ENCODE measurements at regions not wholly inside any gene's neighbourhood (a gene's known extent, or its start where the extent isn't known, plus 50 kb on each side); places are given as distances from the start of the nearest gene placed in this dataset.

- no peak for TF ChIP-seq ZFX (IDR thresholded peaks at IDR 0.05; ENCODE audit: borderline replicate concordance)
- TF ChIP-seq CTCF (IDR thresholded peaks at IDR 0.05) = no peak
- H3K27ac ChIP-seq = no peak overlapping the region
Observed at GRCh38 chr14:23789696-23790095, 153.5 kb downstream of the DHRS2 start.

- TF ChIP-seq CTCF (IDR thresholded peaks at IDR 0.05) (no peak), ZFX (IDR thresholded peaks at IDR 0.05; ENCODE audit: borderline replicate concordance) (no peak)
- H3K27ac ChIP-seq = no peak overlapping the region
Observed at GRCh38 chr14:23793532-23793931, 157.4 kb downstream of the DHRS2 start.

DNA sequence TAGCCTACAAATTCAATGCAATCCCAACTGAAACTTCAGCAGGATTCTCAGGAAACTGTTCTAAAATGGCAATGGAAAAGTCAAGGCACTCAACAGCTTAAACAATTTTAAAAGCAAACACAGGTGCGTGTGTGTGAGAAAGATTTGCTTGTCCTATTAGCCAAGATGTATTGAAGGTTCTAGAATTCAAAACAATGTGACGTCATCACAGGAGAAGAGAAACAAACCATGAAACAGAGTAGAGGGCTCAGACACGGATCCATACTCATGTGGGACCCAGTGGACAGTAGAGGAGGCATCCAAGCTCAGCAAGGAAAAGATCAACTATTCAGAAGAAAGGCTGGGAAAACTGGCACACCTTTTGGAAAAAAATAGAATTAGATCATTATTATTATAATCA is 152.8 kb upstream of the DHRS4 start:
- H3K27ac ChIP-seq = no peak overlapping the region
- no peak for TF ChIP-seq CTCF (IDR thresholded peaks at IDR 0.05)
- no peak for TF ChIP-seq ZFX (IDR thresholded peaks at IDR 0.05; ENCODE audit: borderline replicate concordance)

DNA sequence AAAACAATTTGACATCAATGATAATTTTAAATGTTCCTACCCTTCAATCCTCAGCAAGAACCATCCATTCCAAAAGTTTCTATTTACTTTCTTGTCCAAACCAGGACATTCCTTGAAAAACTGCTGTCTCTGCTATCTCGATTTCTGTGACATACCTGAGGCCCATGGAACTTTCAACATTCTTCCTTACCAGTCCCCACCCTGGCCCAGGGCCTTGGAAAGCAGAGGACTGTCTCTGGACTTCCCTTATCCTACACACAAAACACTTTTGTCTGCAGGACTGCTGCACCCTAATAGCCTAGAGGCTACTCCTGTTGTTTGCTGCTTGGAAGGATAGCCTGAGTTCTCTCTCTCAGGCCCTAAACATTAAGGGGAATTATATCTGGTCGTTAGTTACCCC is 151.8 kb upstream of the DHRS4 start:
- TF ChIP-seq CTCF (IDR thresholded peaks at IDR 0.05) (no peak), ZFX (IDR thresholded peaks at IDR 0.05; ENCODE audit: borderline replicate concordance) (no peak)
- no peak overlapping the region for H3K27ac ChIP-seq

DNA sequence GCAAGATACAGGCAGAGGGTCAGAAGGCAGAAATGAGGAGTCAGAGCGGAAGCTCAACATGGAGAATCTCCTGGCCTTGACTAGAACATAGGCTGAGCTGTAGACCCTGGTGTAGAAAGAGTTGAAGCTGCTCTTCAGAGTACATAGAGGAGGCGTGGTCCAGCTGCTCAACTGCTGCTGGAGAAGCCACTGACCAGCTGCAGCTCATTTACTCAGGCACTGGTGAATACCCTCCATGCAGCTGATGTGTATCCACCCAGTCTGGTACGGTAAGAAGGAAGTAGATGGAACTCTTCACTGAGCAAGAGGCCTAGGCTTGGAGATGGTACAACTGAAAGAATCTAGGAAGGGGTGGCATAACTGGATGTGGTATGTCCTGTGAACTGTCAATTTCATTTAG is 148.8 kb upstream of the DHRS4 start:
- TF ChIP-seq ZFX (IDR thresholded peaks at IDR 0.05; ENCODE audit: borderline replicate concordance) = no peak
- no peak for TF ChIP-seq CTCF (IDR thresholded peaks at IDR 0.05)
- no peak overlapping the region for H3K27ac ChIP-seq

DNA sequence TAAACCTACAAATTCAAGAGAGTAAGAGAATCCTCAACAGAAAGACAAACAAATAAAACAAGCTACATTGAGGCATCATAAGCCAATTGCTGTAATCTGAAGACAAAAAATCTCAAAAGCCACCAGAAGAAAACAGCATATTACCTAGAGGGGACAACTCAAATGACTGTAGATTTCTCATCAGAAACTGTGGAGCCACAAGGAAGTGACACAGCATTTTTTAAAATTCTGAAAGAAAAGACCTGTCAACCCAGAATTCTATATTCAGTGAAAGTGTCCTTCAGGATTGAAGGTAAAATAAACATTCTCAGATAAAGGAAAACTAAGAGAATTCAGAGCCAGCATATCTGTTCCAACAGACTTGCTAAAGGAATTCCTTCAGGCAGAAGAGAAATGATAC is 147.8 kb upstream of the DHRS4 start:
- TF ChIP-seq CTCF (IDR thresholded peaks at IDR 0.05) (no peak), ZFX (IDR thresholded peaks at IDR 0.05; ENCODE audit: borderline replicate concordance) (no peak)
- no peak overlapping the region for H3K27ac ChIP-seq

DNA sequence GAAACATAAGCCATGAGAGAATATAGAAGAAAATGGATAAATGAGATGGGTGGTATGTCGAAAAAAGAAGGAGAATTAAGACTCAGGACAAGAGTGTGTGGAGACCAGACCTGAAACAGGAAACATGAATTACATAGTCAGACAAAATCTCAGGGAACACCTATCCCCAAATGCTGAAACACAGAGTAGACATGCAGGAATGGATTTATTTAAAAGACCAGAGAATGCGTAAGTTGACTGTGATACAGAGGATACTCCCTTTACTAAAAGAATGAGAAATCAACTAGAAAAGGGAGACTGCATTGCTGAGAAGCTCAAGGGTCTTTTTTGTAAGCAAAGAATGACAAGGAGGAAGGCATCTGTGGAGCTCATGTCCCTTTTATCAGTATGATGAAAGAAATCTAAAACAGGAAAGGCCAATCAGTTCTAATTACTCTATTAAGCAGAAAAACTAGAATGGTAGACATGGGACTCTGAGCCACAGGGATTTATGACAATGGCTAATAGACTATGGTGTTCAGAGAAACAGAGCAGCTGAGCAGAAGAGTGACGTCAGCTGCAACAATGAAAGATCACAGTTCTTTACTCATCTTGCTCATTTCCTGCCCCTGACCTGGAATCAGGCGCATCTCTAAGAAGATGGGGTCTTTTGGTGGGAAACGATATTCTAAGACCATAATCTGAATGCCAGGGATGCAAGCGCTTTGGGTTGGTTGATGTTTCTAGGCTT is 138.9 kb upstream of the DHRS4 start:
- H3K27ac ChIP-seq = no peak overlapping the region
- no peak for TF ChIP-seq ZFX (IDR thresholded peaks at IDR 0.05; ENCODE audit: borderline replicate concordance)
- no peak for TF ChIP-seq CTCF (IDR thresholded peaks at IDR 0.05)

Measured in 22Rv1 (cell line).